A549 (cell line): ENCODE measurements at regions not wholly inside any gene's neighbourhood (a gene's known extent, or its start where the extent isn't known, plus 50 kb on each side); places are given as distances from the start of the nearest gene placed in this dataset.
A peak's percentile ranks its signal among the peaks of the same experiment; 100 is the strongest.
"Not testable (repeated sequence)": the region's sequence is repeated elsewhere in the genome, so short reads cannot be mapped to it uniquely, and the experiment has no call there.

Experiments used
- ATAC-seq, 2 experiments: fragments of 200-7000 bp in 1 of 2; fragments of >200 bp in 1 of 2; cut with Nextera tagmentation in 1 of 2; cut with Tn5 transposase in 1 of 2; 3 replicates each; pipeline versions ENCODE4 v1.8.0 to v1.9.1; 2018 to 2020; ENCODE audit warnings: mild to moderate bottlenecking in 1 of 2, moderate library complexity in 1 of 2
- CTCF ChIA-PET: fragments of 300-600 bp; sonication (Branson Sonifier 250); formaldehyde crosslinking; extraction: SDS; loops from one replicate; lab custom pipeline; 2021; ENCODE audit warnings: antibody characterized with exemption, inconsistent platforms; lab: Yijun Ruan, JAX
- POLR2A ChIA-PET: fragments of 350-600 bp; formaldehyde crosslinking; extraction: SDS; loops from one replicate; lab custom pipeline; 2021; ENCODE audit warnings: antibody characterized with exemption, inconsistent platforms; lab: Yijun Ruan, JAX
- DNase-seq, 2 experiments: peaks; one replicate each; pipeline versions ENCODE4 v3.0.0 to v3.0.0-alpha.2; 2011 to 2016; ENCODE audit warnings: low read depth in 1 of 2, low spot score in 1 of 2
- FAIRE-seq: peaks from 2 replicates; lab custom pipeline; 2011; peaks lifted over from hg19 to GRCh38; lab: Jason Lieb, UNC
- H3K27ac ChIP-seq, 2 experiments: fragments of >200 bp; sonication (Bioruptor Twin); formaldehyde crosslinking; 3 replicates each; pipeline ENCODE4 v1.5.1; 2016 to 2017
- H3K4me1 ChIP-seq: fragments of >200 bp; sonication (Bioruptor Twin); formaldehyde crosslinking; 3 replicates; pipeline ENCODE4 v1.6.1; 2016
- H3K4me2 ChIP-seq: fragments of >200 bp; sonication (Bioruptor Twin); formaldehyde crosslinking; 3 replicates; pipeline ENCODE4 v1.6.1; 2016
- H3K4me3 ChIP-seq: fragments of >200 bp; sonication (Bioruptor Twin); formaldehyde crosslinking; 3 replicates; pipeline ENCODE4 v1.5.1; 2016
- H3K9me3 ChIP-seq: fragments of >200 bp; sonication (Bioruptor Twin); formaldehyde crosslinking; 3 replicates; pipeline ENCODE4 v1.6.1; 2016
- BCL3 ChIP-seq: fragments of >200 bp; sonication (Bioruptor Twin); formaldehyde crosslinking; IDR thresholded peaks from 3 replicates; pipeline ENCODE4 v1.6.1; 2016
- CBX8 ChIP-seq: fragments of 200-600 bp; sonication (generic); IDR thresholded peaks from 2 replicates; pipeline ENCODE4 v1.6.1; 2016
- CEBPB ChIP-seq, 2 experiments: fragments of >200 bp in 1 of 2; sonication (Bioruptor Twin) in 1 of 2; formaldehyde crosslinking in 1 of 2; IDR thresholded peaks; 2 replicates each; pipeline ENCODE4 v1.6.1; 2012 to 2016
- EHF ChIP-seq: fragments of 250-450 bp; sonication (Bioruptor Pico); IDR thresholded peaks from 2 replicates; pipeline ENCODE4 v1.5.0; 2020; ENCODE audit warnings: mild to moderate bottlenecking
- EHMT2 ChIP-seq: fragments of 200-600 bp; sonication (generic); IDR thresholded peaks from 2 replicates; pipeline ENCODE4 v1.6.1; 2016; ENCODE audit warnings: antibody characterized with exemption, low read depth, mild to moderate bottlenecking, moderate library complexity
- ELK1 ChIP-seq: fragments of 150-350 bp; IDR thresholded peaks from 2 replicates; pipeline ENCODE4 v1.6.1; 2014; ENCODE audit warnings: low read depth, mild to moderate bottlenecking, low read length
- FOXS1 ChIP-seq: fragments of 250-450 bp; sonication (Bioruptor Pico); IDR thresholded peaks from 2 replicates; pipeline ENCODE4 v1.5.0; 2020; ENCODE audit warnings: mild to moderate bottlenecking, moderate library complexity
- HDAC2 ChIP-seq: fragments of 200-600 bp; sonication (generic); IDR thresholded peaks from 2 replicates; pipeline ENCODE4 v1.6.1; 2016
- HOXA7 ChIP-seq: fragments of 250-450 bp; sonication (Bioruptor Pico); IDR thresholded peaks from 2 replicates; pipeline ENCODE4 v1.5.0; 2020; ENCODE audit warnings: mild to moderate bottlenecking, moderate library complexity
- HOXB5 ChIP-seq: fragments of 250-450 bp; sonication (Bioruptor Pico); IDR thresholded peaks from 2 replicates; pipeline ENCODE4 v1.5.0; 2020; ENCODE audit warnings: mild to moderate bottlenecking, moderate library complexity
- JUNB ChIP-seq: fragments of >200 bp; sonication (Bioruptor Twin); formaldehyde crosslinking; IDR thresholded peaks from 2 replicates; pipeline ENCODE4 v1.6.1; 2016
- KDM1A ChIP-seq: fragments of 200-600 bp; sonication (generic); IDR thresholded peaks from 2 replicates; pipeline ENCODE4 v1.6.1; 2016; ENCODE audit warnings: low read depth, mild to moderate bottlenecking
- KDM5A ChIP-seq: fragments of 200-600 bp; sonication (generic); IDR thresholded peaks from 2 replicates; pipeline ENCODE4 v1.6.1; 2016; ENCODE audit warnings: antibody characterized with exemption, mild to moderate bottlenecking
- NFE2L2 ChIP-seq: fragments of 150-350 bp; conservative IDR thresholded peaks from 2 replicates; pipeline ENCODE4 v1.6.1; 2014; ENCODE audit warnings: low read length
- POLR2AphosphoS2 ChIP-seq: conservative IDR thresholded peaks from 2 replicates; pipeline ENCODE4 v1.6.1; 2012; ENCODE audit warnings: low read length, improper control_type of control experiment, inconsistent platforms
- RAD21 ChIP-seq, 2 experiments: fragments of >200 bp in 1 of 2; sonication (Bioruptor Twin) in 1 of 2; formaldehyde crosslinking in 1 of 2; IDR thresholded peaks in 1 of 2; conservative IDR thresholded peaks in 1 of 2; 2 replicates in 1 of 2; 3 replicates in 1 of 2; pipeline ENCODE4 v1.6.1; 2012 to 2018; ENCODE audit warnings: inconsistent platforms in 1 of 2
- REST ChIP-seq: fragments of 200-600 bp; sonication (generic); IDR thresholded peaks from 2 replicates; pipeline ENCODE4 v1.6.1; 2016; ENCODE audit warnings: antibody characterized with exemption, mild to moderate bottlenecking, moderate library complexity
- SREBF2 ChIP-seq: fragments of 450-650 bp; IDR thresholded peaks from 2 replicates; pipeline ENCODE4 v1.6.1; 2014; ENCODE audit warnings: mild to moderate bottlenecking, moderate library complexity
- ZC3H11A ChIP-seq: fragments of 450-650 bp; IDR thresholded peaks from 2 replicates; pipeline ENCODE4 v1.6.1; 2014; ENCODE audit warnings: antibody characterized with exemption, mild to moderate bottlenecking
- ZFP36 ChIP-seq: fragments of 450-650 bp; IDR thresholded peaks from 2 replicates; pipeline ENCODE4 v1.6.1; 2014; ENCODE audit warnings: borderline replicate concordance; ENCODE audit not compliant: partially characterized antibody
- WGBS: methylation state at CpG from one replicate; pipeline ENCODE4 v1.1.6; 2017; ENCODE audit errors: missing lambda C conversion rate; 5-methylcytosine and 5-hydroxymethylcytosine counted together

GRCh38 chr4:67412153-67412712 is 133.1 kb downstream of the CENPC start:
- H3K27ac ChIP-seq, H3K9me3 ChIP-seq, DNase-seq, H3K4me2 ChIP-seq, FAIRE-seq, ATAC-seq, H3K4me3 ChIP-seq, POLR2A ChIA-PET, H3K4me1 ChIP-seq: not testable (repeated sequence)
- 45% methylated on average over 6 of the region's 15 CpGs for WGBS
- CTCF ChIA-PET: interaction anchor here (1.3 kb wide), 1 partner anchor 19 kb away, joined by 3 read pairs; no protein-coding TSS in a partner anchor

GRCh38 chr4:67403342-67403741 is 142.0 kb downstream of the CENPC start:
- ATAC-seq (peak in 1 of 2 experiments; percentile 13; a peak in 1 of 6 replicates), DNase-seq (no peak), FAIRE-seq (no peak)
- H3K4me3 ChIP-seq: no peak overlapping the region
- ChIA-PET POLR2A (no interaction called here), CTCF (no interaction called here)
- TF ChIP-seq NFE2L2: no peak
- TF ChIP-seq CEBPB (IDR thresholded peaks at IDR 0.05): no peak
- no peak for TF ChIP-seq CBX8
- no peak for TF ChIP-seq JUNB
- TF ChIP-seq RAD21 (conservative IDR thresholded peaks at IDR 0.05 in 1 of 2, IDR thresholded peaks at IDR 0.05 in 1 of 2): no peak
- TF ChIP-seq ZFP36: no peak
- no peak for TF ChIP-seq ZC3H11A
- no peak for TF ChIP-seq HDAC2
- no peak for TF ChIP-seq ELK1
- no peak for TF ChIP-seq FOXS1 (CRISPR knock-in tag)
- TF ChIP-seq HOXA7 (CRISPR knock-in tag): no peak
- no peak for TF ChIP-seq SREBF2
- H3K4me2 ChIP-seq: no peak overlapping the region
- H3K9me3 ChIP-seq: no peaks in the 10 kb centered on the region
- no peak overlapping the region for H3K27ac ChIP-seq
- H3K4me1 ChIP-seq: no peaks in the 10 kb centered on the region

- TF ChIP-seq EHMT2 (no peak), KDM5A (no peak), POLR2AphosphoS2 (no peak), ZC3H11A (no peak), EHF (CRISPR knock-in tag) (no peak), HOXB5 (CRISPR knock-in tag) (no peak), BCL3 (no peak), REST (no peak), KDM1A (no peak)
- no peaks in the 10 kb centered on the region for H3K4me1 ChIP-seq
- ATAC-seq: no peak
- H3K9me3 ChIP-seq: no peaks in the 10 kb centered on the region
- DNase-seq: no peak
- H3K27ac ChIP-seq: no peak overlapping the region
- FAIRE-seq: no peak
- H3K4me3 ChIP-seq: no peak overlapping the region
- 30% methylated on average over 1 of the region's 1 CpG for WGBS
- H3K4me2 ChIP-seq: no peak overlapping the region
- CTCF ChIA-PET: no interaction called here
- POLR2A ChIA-PET: no interaction called here
Observed at GRCh38 chr4:67401902-67402301, 143.4 kb downstream of the CENPC start.
